ENCODE measurements at regions not wholly inside any gene's neighbourhood (a gene's known extent, or its start where the extent isn't known, plus 50 kb on each side); places are given as distances from the start of the nearest gene placed in this dataset.

- TF ChIP-seq CTCF (IDR thresholded peaks at IDR 0.05 in 8 of 11, conservative IDR thresholded peaks at IDR 0.05 in 3 of 11) (no peak), POLR2AphosphoS5 (IDR thresholded peaks at IDR 0.05) (no peak), POLR2A (IDR thresholded peaks at IDR 0.05) (no peak)
Observed at GRCh38 chr13:33976965-33977364, 159.0 kb downstream of the RFC3 start.

All from spleen (tissue), 7 donors.